OCI-LY1 (cell line): ENCODE measurements at regions not wholly inside any gene's neighbourhood (a gene's known extent, or its start where the extent isn't known, plus 50 kb on each side); places are given as distances from the start of the nearest gene placed in this dataset.

ENCODE experiments used
- H2AFZ ChIP-seq: fragments of 200-600 bp; sonication (generic), shearing (Covaris generic); 2 replicates; pipeline ENCODE4 v1.6.0; 2014; ENCODE audit warnings: antibody characterized with exemption, mild to moderate bottlenecking, low read length
- H3F3A ChIP-seq: fragments of 200-600 bp; sonication (generic), shearing (Covaris generic); 2 replicates; pipeline ENCODE4 v1.6.0; 2014; ENCODE audit warnings: mild to moderate bottlenecking, antibody characterized with exemption, low read length, moderate library complexity; ENCODE audit not compliant: insufficient read depth
- H3K27ac ChIP-seq: fragments of 200-600 bp; sonication (generic); 2 replicates; pipeline ENCODE4 v1.5.1; 2014; ENCODE audit warnings: low read length, mixed run types, mild to moderate bottlenecking, low read depth; ENCODE audit not compliant: poor library complexity, severe bottlenecking
- H3K27me3 ChIP-seq: fragments of 200-600 bp; sonication (generic); 2 replicates; pipeline ENCODE4 v1.6.0; 2014; ENCODE audit warnings: antibody characterized with exemption, mild to moderate bottlenecking, low read length, moderate library complexity; ENCODE audit not compliant: insufficient read depth
- H3K36me3 ChIP-seq: fragments of 200-600 bp; sonication (generic); 2 replicates; pipeline ENCODE4 v1.6.1; 2014; ENCODE audit warnings: mild to moderate bottlenecking, antibody characterized with exemption, low read length, moderate library complexity, mixed read lengths; ENCODE audit not compliant: insufficient read depth
- H3K4me1 ChIP-seq: fragments of 200-600 bp; sonication (generic); 2 replicates; pipeline ENCODE4 v1.5.1; 2014; ENCODE audit warnings: mild to moderate bottlenecking, low read length, moderate library complexity; ENCODE audit not compliant: insufficient read depth, severe bottlenecking
- H3K4me2 ChIP-seq: fragments of 200-600 bp; sonication (generic), shearing (Covaris generic); 2 replicates; pipeline ENCODE4 v1.6.1; 2014; ENCODE audit warnings: low read length
- H3K4me3 ChIP-seq: fragments of 200-600 bp; sonication (generic); 2 replicates; pipeline ENCODE4 v1.5.1; 2014; ENCODE audit warnings: low read length, low read depth, mild to moderate bottlenecking, mixed read lengths; ENCODE audit not compliant: poor library complexity, severe bottlenecking
- H3K79me2 ChIP-seq: fragments of 200-600 bp; shearing (Covaris generic); 2 replicates; pipeline ENCODE4 v1.6.1; 2016; ENCODE audit warnings: mixed run types, low read length, mixed read lengths; ENCODE audit not compliant: insufficient read depth
- H3K9ac ChIP-seq: fragments of 200-600 bp; sonication (generic), shearing (Covaris generic); 2 replicates; pipeline ENCODE4 v1.6.1; 2014; ENCODE audit warnings: mild to moderate bottlenecking, low read length, mixed read lengths
- H3K9me2 ChIP-seq: fragments of 200-600 bp; sonication (generic), shearing (Covaris generic); 2 replicates; pipeline ENCODE4 v1.6.1; 2014; ENCODE audit warnings: low read depth, mild to moderate bottlenecking, low read length, mixed read lengths
- H3K9me3 ChIP-seq: fragments of 200-600 bp; shearing (Covaris generic); 2 replicates; pipeline ENCODE4 v1.6.1; 2014; ENCODE audit warnings: low read length, mixed read lengths
- H4K20me1 ChIP-seq: fragments of 200-600 bp; sonication (generic), shearing (Covaris generic); 2 replicates; pipeline ENCODE4 v1.6.0; 2016; ENCODE audit warnings: mild to moderate bottlenecking, low read length; ENCODE audit not compliant: insufficient read depth
- CTCF ChIP-seq: fragments of 200-600 bp; sonication (generic), shearing (Covaris generic); IDR thresholded peaks from 2 replicates; pipeline ENCODE4 v1.5.1; 2017; ENCODE audit warnings: mild to moderate bottlenecking, antibody characterized with exemption, low read length, moderate library complexity, mixed read lengths
- EZH2 ChIP-seq: fragments of 200-600 bp; sonication (generic), shearing (Covaris generic); IDR thresholded peaks from 2 replicates; pipeline ENCODE4 v1.8.0; 2017; ENCODE audit warnings: borderline replicate concordance, mixed run types, mild to moderate bottlenecking, antibody characterized with exemption, low read length, moderate library complexity, mixed read lengths

GRCh38 chr5:2999926-3000325 lies 248.4 kb upstream of the IRX2 start:
- Histone ChIP-seq H3K79me2 (no peaks in the 10 kb centered on the region), H3K9me3 (no peaks in the 10 kb centered on the region), H3K27ac (no peak overlapping the region), H3F3A (no peaks in the 10 kb centered on the region), H3K36me3 (no peaks in the 10 kb centered on the region), H3K27me3 (no peaks in the 10 kb centered on the region), H3K9me2 (no peaks in the 10 kb centered on the region), H3K4me2 (no peak overlapping the region), H2AFZ (no peak overlapping the region), H3K4me3 (no peak overlapping the region), H3K4me1 (no peaks in the 10 kb centered on the region), H4K20me1 (no peaks in the 10 kb centered on the region), H3K9ac (no peak overlapping the region)
- TF ChIP-seq EZH2: no peak
- no peak for TF ChIP-seq CTCF

- no peak overlapping the region for H3K4me3 ChIP-seq
- H4K20me1 ChIP-seq: no peaks in the 10 kb centered on the region
- H3K4me2 ChIP-seq: no peak overlapping the region
- no peak overlapping the region for H3K27ac ChIP-seq
- H3K36me3 ChIP-seq: no peaks in the 10 kb centered on the region
- no peaks in the 10 kb centered on the region for H3K79me2 ChIP-seq
- no peak overlapping the region for H2AFZ ChIP-seq
- no peaks in the 10 kb centered on the region for H3K4me1 ChIP-seq
- H3K9me2 ChIP-seq: no peaks in the 10 kb centered on the region
- H3K9me3 ChIP-seq: no peaks in the 10 kb centered on the region
- no peaks in the 10 kb centered on the region for H3F3A ChIP-seq
- H3K9ac ChIP-seq: no peak overlapping the region
- H3K27me3 ChIP-seq: no peaks in the 10 kb centered on the region
- no peak for TF ChIP-seq CTCF
- no peak for TF ChIP-seq EZH2
These were observed 246.6 kb upstream of the IRX2 start for GRCh38 chr5:2998106-2998505.

- Histone ChIP-seq H3K9ac (no peak overlapping the region), H3K27ac (no peak overlapping the region), H3K4me2 (no peak overlapping the region), H3K36me3 (no peaks in the 10 kb centered on the region), H3K4me3 (no peak overlapping the region), H3K27me3 (no peaks in the 10 kb centered on the region), H3K79me2 (no peaks in the 10 kb centered on the region), H3F3A (no peaks in the 10 kb centered on the region), H3K4me1 (no peaks in the 10 kb centered on the region), H2AFZ (no peak overlapping the region), H3K9me2 (no peaks in the 10 kb centered on the region), H3K9me3 (no peaks in the 10 kb centered on the region), H4K20me1 (no peaks in the 10 kb centered on the region)
- TF ChIP-seq EZH2: no peak
- TF ChIP-seq CTCF: no peak
These were observed 245.7 kb upstream of the IRX2 start for GRCh38 chr5:2997179-2997578.
